SU-DHL-6 (cell line): ENCODE measurements at regions not wholly inside any gene's neighbourhood (a gene's known extent, or its start where the extent isn't known, plus 50 kb on each side); places are given as distances from the start of the nearest gene placed in this dataset.

Experiments used
- EZH2phosphoT487 ChIP-seq: fragments of 200-600 bp; sonication (generic), shearing (Covaris generic); conservative IDR thresholded peaks from 2 replicates; pipeline ENCODE4 v1.6.1; 2018; ENCODE audit warnings: mild to moderate bottlenecking, antibody characterized with exemption, low read length, moderate library complexity, mixed read lengths
- TF ChIP-seq, protein P1 (sequence below): fragments of 200-600 bp; sonication (generic); IDR thresholded peaks from one replicate; pipeline ENCODE4 v1.5.1; 2017; ENCODE audit warnings: antibody characterized with exemption, mild to moderate bottlenecking, low read length, moderate library complexity; ENCODE audit not compliant: insufficient read depth, poor library complexity, severe bottlenecking

DNA sequence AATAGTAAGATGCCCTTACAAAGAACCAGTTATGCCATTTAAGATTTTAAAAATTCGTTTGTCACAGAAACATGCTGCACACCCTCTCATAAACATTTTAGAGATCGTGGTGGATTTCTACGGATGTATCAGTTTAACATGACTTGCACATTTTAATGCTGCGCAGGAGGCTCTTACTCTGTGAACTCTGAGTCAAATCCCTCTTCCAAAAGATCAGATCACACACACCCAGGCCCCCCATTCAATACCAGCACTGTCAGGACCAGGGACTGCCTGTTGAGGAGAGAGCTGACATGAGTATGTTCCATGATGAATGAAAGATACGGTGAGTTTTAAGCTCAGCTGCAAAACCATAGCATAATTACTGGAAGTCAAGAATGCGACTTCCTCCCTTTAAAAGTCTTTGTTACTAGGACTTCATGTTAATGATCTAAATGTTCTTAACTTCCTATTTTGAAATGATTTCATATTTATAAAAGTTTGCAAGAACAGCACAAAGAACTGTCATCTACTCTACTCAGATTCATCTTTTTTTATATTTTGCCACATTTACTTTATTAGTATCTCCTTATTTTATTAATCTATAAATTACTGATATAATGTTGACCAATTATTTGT lies 500.2 kb downstream of the GLRX3 start:
- TF ChIP-seq, protein P1, sequence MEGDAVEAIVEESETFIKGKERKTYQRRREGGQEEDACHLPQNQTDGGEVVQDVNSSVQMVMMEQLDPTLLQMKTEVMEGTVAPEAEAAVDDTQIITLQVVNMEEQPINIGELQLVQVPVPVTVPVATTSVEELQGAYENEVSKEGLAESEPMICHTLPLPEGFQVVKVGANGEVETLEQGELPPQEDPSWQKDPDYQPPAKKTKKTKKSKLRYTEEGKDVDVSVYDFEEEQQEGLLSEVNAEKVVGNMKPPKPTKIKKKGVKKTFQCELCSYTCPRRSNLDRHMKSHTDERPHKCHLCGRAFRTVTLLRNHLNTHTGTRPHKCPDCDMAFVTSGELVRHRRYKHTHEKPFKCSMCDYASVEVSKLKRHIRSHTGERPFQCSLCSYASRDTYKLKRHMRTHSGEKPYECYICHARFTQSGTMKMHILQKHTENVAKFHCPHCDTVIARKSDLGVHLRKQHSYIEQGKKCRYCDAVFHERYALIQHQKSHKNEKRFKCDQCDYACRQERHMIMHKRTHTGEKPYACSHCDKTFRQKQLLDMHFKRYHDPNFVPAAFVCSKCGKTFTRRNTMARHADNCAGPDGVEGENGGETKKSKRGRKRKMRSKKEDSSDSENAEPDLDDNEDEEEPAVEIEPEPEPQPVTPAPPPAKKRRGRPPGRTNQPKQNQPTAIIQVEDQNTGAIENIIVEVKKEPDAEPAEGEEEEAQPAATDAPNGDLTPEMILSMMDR = no peak
- TF ChIP-seq EZH2phosphoT487 = no peak
